Eye (tissue), 1 donor: ENCODE measurements at regions not wholly inside any gene's neighbourhood (a gene's known extent, or its start where the extent isn't known, plus 50 kb on each side); places are given as distances from the start of the nearest gene placed in this dataset.
"Not testable (repeated sequence)": the region's sequence is repeated elsewhere in the genome, so short reads cannot be mapped to it uniquely, and the experiment has no call there.

Experiments
- DNase-seq: peaks from one replicate; pipeline ENCODE4 v3.0.0-alpha.2; 2015

- no peak for DNase-seq
Observed at GRCh38 chr17:13131225-13131624, 113.4 kb upstream of the ELAC2 start.

- no peak for DNase-seq
Observed at GRCh38 chr17:13129356-13129755, 111.5 kb upstream of the ELAC2 start.

- DNase-seq: no peak
Observed at GRCh38 chr17:13128676-13129075, 110.8 kb upstream of the ELAC2 start.

GRCh38 chr17:13127921-13128602 is 110.2 kb upstream of the ELAC2 start:
- no peak for DNase-seq

- no peak for DNase-seq
Observed at GRCh38 chr17:13120864-13121263, 103.0 kb upstream of the ELAC2 start.

DNA sequence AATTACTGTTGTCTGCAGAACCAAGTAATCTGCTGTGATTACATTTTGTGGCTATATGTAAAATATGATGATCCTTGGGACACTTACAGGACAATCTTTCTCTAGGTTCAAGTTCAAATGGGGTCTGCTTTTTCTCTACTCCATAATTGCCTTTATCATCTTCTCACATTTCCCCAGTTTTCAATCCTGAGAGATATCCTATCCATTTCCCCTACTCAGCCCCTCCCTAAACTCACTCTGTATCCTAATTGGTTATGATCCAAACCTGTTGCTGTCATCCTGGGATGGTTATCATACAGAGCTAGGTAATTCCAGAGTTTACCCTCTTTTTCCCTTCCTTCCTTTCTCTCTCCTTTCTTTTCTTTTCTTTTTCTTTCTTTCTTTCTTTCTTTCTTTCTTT is 100.5 kb upstream of the ELAC2 start:
- DNase-seq: no peak

DNA sequence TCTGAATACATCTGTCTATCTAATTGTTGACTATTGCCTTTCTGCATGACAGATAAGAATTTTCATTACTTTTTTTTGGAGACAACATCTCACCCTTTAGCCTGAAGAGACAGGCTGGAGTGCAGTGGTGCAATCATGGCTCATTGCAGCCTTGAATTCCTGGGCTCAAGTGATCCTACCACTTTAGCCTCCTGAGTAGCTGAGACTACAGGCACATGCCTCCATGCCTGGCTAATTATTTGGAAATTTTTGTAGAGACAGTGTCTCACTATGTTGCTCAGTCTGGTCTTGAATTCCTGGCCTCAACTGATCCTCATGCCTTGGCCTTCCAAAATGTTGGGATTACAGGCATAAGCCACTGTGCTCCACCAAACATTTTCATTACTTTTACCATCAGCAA is 99.8 kb upstream of the ELAC2 start:
- no peak for DNase-seq

- peak; percentile 88 for DNase-seq
Observed at GRCh38 chr17:13114601-13115031, 96.8 kb upstream of the ELAC2 start.

GRCh38 chr17:13113821-13114525 is 96.1 kb upstream of the ELAC2 start:
- DNase-seq: no peak

GRCh38 chr17:13107676-13108235 is 89.9 kb upstream of the ELAC2 start:
- DNase-seq: no peak

DNA sequence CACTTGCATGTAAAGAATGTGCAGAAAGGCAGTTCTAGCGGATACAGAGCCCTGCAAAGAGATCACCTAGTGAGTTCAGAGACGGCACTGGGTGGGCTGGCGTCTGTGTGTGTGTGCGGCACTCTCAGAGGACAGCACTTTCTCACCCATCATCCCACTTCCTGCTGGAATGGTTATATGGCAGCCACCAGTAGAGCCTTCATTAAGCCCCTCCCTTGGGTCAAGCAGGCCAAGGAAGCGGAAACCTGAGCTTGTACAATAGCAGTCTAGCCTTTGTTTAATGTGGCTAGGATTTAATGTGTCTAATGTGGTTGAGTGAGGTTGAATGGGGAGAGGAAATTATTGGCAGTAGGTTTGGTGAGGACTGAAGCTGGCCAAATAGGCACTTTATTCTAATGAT is 88.3 kb upstream of the ELAC2 start:
- no peak for DNase-seq

DNA sequence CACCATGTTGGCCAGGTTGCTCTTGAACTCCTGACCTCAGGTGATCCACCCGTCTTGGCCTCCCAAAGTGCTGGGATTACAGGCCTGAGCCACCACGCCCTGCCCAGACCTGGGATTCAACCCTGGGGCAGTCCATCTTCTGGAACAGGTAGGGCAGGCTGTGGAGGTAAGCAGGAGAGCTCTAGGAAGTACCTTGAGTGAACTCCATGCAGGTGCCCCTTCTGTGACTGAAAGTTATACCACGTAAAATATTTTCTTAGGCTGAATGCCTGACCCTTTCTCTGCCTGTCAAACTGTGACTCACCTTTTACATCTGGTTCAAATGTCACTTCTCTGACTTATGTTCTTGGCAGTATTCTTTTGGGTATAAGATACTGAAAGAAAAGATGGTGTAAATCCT is 86.7 kb upstream of the ELAC2 start:
- no peak for DNase-seq

DNA sequence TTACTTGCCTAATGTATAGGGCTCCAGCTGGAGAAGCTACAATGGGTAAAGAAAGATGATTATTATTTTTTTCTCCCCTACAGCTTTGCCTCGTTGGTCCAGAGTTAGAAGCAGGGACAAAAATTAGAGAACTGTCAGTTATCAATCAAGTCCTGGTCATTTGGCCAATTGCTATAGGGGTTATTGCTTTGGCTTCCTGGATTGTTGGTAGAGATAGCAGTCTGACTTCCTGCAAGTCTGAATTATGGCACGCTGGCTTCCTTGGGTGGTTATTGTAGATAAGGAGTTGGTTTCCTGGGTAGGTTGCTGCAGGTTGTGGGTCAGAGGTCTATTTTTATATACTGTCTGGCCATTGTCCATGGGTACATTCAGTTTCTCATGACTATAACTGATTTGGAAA is 84.7 kb upstream of the ELAC2 start:
- DNase-seq: no peak

DNA sequence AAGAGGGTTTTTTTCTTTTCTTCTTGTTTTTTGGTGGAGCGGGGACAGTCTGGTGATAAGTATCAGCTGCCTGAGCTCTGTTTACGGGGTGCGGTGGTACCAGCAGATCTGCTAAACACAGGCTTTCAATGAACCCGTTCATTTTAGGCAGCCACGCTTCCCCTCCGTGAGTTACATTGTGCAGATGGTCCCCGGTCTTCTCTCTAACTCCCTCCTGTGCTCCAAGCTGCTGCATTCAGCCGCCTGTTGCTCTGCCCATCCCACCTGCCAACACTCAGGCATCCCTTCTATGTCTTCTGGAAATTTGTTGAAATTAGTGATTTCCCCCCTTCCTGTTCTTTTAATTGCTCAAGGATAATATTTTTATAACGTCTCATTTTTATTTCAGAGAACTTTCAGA is 82.1 kb upstream of the ELAC2 start:
- DNase-seq: no peak

DNA sequence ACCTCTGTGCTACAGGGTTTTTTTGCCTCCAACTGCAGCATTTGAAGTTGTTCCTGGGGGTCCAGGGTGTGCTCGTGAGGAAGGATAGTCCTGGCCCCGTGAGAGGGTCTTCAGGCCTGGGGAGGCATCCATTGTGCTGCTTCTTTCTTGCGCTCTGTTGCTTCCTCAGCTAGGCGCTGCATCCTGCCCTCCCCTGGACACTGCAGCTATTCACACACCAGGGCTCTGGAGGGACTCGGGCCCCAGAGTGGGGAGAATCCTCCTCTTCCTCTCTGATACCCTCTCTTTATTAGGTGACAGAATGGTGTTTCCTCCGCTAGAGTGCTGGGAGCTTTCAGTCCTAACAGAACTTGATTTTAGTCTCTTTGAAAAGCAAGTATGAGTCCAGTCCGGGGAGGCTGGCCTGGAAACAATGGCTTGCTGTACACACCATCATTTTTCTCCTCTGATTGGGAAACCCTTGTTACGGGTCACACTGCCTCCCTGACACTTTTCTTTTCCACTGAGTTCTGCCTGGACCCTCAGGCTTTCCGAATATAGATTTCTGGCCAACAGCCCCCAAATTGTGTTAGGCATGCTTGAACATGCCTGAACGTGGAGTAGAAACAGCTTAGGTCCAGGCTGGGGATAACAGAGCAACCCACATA is 81.4 kb upstream of the ELAC2 start:
- DNase-seq: no peak

- no peak for DNase-seq
Observed at GRCh38 chr17:13096291-13096690, 78.5 kb upstream of the ELAC2 start.

GRCh38 chr17:13092010-13092409 is 74.2 kb upstream of the ELAC2 start:
- DNase-seq: not testable (repeated sequence)

DNA sequence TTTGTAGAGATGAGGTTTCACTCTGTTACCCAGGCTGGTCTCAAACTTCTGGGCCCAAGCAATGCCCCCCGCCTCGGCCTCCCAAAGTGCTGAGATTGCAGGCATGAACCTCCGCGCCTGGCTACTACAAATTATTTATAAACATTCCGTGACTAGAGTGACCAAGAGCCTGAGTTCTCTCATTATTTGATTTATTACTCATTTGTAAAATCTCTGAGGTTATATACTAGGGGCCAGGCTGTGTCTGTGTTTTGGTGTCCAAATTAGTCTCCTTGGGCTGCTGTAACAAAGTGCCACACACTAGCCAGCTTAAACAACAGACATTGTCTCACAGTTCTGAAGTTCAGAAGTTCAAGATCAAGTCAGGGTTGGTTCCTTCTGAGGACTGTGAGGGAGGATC is 70.8 kb upstream of the ELAC2 start:
- no peak for DNase-seq

GRCh38 chr17:13087802-13088201 is 70.0 kb upstream of the ELAC2 start:
- DNase-seq: no peak

- DNase-seq: no peak
Observed at GRCh38 chr17:13086142-13086769, 68.4 kb upstream of the ELAC2 start.

- no peak for DNase-seq
Observed at GRCh38 chr17:13085578-13085977, 67.8 kb upstream of the ELAC2 start.

GRCh38 chr17:13084420-13084819 is 66.6 kb upstream of the ELAC2 start:
- DNase-seq: no peak

DNA sequence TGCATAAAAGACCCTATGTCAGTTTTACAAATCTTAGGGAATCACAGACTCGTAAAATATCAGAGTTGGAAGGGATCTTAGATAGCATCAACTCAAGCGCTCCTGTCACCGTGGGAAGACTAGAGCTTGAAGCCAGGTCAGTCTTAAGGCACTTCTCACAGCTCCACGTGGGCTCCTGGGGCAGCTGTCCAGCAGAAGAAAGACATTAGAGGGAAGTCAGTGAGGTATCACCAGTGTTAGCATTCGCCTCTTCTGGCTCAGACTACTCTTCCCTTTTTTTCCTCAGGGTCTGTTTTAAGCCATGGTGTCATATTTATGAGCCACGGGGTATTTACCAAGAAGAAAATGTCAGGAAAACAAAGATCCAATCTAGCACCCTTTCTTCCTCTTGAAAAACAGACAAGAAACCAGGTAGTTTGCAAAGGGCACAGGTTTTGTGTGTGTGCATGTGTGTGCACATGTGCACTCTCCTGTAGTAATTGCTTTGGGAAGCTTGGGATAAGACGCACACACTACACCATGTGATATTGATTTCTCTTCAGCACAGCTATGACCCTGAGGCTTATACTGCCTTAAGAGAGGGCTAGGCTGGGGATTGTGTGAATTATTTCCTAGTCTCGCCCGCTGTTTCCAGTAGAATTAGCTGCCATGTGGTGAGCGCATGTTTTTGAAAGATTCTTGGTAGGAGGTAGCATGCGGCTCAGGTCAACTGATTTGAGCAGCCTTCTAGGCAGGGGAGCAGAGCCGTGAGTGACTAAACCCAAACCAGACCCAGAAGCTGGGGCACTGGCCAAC is 61.0 kb upstream of the ELAC2 start:
- peak; percentile 65 for DNase-seq
